ENCODE measurements at regions not wholly inside any gene's neighbourhood (a gene's known extent, or its start where the extent isn't known, plus 50 kb on each side); places are given as distances from the start of the nearest gene placed in this dataset.

DNA sequence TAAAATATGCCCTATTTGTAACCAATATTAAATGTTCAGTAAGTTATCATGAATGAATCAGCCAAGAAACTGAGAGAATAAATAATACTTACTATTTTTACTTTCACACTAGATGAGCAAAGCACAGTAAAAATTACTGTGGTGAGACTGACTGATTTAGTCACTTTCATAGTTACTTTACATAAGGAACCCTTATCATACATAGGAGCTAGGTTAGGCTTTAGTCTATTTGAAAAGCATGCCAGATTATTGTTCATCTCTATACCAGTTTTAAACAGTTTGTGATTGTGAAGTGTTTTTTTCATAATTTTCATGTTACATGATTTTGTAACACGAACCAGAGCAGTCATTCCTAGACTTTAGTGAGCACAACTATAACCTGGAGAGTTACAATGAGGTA is 80.7 kb upstream of the MAGI2 start:
- no peak overlapping the region for H3K4me3 ChIP-seq (ENCODE audit: low read length)
- DNase-seq (ENCODE audit: low read depth) = no peak
- TF ChIP-seq, protein P1, sequence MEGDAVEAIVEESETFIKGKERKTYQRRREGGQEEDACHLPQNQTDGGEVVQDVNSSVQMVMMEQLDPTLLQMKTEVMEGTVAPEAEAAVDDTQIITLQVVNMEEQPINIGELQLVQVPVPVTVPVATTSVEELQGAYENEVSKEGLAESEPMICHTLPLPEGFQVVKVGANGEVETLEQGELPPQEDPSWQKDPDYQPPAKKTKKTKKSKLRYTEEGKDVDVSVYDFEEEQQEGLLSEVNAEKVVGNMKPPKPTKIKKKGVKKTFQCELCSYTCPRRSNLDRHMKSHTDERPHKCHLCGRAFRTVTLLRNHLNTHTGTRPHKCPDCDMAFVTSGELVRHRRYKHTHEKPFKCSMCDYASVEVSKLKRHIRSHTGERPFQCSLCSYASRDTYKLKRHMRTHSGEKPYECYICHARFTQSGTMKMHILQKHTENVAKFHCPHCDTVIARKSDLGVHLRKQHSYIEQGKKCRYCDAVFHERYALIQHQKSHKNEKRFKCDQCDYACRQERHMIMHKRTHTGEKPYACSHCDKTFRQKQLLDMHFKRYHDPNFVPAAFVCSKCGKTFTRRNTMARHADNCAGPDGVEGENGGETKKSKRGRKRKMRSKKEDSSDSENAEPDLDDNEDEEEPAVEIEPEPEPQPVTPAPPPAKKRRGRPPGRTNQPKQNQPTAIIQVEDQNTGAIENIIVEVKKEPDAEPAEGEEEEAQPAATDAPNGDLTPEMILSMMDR (conservative IDR thresholded peaks at IDR 0.05; ENCODE audit: low read depth, low read length) = no peak

DNA sequence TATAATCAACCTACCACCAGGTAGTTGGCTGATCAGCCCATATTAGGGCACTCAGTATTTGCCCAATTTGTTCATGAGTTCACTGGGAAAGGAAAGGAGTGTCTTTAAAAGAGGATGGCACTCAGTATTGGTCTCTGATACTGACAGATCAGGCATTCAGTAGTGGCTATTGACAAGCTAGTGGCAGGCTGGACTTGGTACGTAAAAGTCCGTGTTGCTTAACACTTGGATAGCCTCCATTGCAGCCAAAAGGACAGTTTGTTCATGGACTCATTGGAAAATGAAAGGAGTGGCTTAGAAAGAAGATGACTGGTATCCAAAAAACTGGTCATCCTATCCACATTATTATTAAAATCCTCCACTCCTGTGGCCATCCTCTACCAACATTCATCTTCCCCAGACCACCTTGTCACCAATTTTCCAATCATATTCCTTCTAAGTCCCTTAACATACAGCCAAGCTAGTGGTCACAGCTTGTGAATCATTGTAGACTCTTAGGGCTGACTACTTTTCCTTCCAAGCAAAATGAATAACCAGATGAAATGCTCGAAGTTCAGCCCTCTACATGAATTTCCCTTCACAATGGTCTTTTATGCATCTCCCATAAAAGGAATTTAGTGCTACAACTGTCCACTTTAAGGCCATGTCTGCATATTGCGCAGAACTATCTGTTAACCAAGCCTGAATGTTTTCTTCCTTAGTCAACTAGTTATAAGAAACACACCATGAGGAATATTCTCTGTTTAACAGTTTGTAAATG is 78.6 kb upstream of the MAGI2 start:
- H3K4me3 ChIP-seq (ENCODE audit: low read length) = no peak overlapping the region
- TF ChIP-seq, protein P1 (conservative IDR thresholded peaks at IDR 0.05; ENCODE audit: low read depth, low read length) = no peak
- no peak for DNase-seq (ENCODE audit: low read depth)

DNA sequence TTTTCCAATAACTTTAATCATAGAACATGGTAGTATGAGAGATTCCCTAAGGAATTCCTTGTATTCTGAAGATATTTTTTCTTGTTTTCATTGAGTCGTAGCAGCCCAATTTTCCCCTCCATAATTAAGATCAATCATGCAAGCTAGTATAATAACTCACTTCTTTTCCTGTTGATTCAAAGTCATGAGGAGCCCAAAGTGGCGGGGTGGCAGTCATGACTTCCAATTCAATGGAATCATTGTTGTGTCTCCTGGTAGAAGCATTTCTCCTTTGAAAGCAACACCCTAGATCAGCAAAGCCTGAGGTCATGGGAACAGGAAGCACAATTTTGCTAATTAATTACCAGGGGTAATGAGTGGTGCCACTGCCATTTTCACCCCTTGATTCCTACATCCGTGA is 77.6 kb upstream of the MAGI2 start:
- TF ChIP-seq, protein P1 (conservative IDR thresholded peaks at IDR 0.05; ENCODE audit: low read depth, low read length) = no peak
- DNase-seq (ENCODE audit: low read depth) = no peak
- no peak overlapping the region for H3K4me3 ChIP-seq (ENCODE audit: low read length)

DNA sequence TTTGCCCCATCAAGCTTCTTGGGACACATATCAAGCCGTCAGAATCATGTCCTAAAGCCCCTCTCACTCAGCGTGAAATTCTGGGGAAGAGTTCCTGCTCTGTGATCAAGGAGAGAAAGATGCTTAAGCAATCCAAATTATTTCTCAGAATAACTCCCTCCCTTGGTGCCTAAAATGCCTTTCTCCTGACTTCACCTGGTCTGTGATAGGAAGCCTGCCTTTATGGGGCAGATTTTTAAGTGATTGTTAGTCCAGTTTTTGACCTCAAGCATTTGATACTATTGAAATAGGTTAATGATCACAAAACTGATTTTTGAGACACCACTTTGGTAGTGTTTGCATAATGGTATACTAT is 76.4 kb upstream of the MAGI2 start:
- TF ChIP-seq, protein P1 (conservative IDR thresholded peaks at IDR 0.05; ENCODE audit: low read depth, low read length) = no peak
- DNase-seq (ENCODE audit: low read depth) = no peak
- no peak overlapping the region for H3K4me3 ChIP-seq (ENCODE audit: low read length)

DNA sequence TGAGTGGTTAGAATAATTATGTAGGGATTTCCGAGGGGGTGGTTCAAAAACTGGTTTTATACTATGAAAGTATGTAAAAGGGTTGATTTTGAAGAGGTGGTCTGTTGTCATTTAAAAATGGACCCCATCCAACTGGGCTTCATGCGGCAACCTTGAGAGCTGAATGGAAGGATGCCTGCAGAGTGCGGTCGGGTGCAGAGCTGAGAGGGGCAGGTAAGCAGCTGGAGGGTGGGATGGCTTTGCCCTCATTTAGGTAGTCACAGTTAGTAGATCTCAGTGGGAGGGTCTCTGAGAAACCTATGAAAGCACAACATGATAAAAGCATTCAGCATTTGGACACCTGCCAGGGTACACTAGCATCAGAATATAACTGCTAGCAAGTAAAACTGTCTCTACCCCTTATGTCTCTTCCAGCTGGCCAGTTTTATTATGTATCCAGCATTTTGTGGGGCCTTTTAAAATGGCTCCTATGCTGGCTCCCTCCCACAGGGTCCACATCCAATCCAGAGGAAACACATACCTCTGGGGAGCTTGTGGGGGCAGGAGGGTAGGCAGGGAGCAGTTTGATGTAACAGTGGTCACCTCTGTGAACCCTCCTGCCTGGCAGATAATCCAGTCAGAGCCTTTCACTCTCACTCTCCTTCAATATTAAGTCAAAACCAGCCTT is 75.9 kb upstream of the MAGI2 start:
- no peak for DNase-seq (ENCODE audit: low read depth)
- no peak overlapping the region for H3K4me3 ChIP-seq (ENCODE audit: low read length)
- TF ChIP-seq, protein P1 (conservative IDR thresholded peaks at IDR 0.05; ENCODE audit: low read depth, low read length) = no peak

DNA sequence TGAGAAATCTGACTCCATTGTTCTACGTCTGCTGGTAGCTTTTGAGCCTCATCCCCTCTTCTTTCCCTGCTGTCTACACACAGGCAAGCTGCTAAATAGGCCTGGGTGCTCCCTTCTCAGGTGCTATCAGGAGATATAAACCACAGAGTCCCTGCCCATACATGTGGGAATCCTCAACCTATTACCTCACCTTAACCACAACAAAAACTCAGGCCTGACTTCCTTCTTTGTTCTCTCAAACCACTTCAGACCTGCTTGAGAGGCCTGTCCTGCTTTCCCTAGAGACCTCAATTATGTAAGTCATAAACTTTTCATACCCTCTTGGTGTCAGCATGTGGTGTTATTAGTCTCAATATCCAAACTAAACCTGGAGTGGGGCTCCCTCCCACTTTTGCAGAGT is 75.0 kb upstream of the MAGI2 start:
- TF ChIP-seq, protein P1 (conservative IDR thresholded peaks at IDR 0.05; ENCODE audit: low read depth, low read length) = no peak

DNA sequence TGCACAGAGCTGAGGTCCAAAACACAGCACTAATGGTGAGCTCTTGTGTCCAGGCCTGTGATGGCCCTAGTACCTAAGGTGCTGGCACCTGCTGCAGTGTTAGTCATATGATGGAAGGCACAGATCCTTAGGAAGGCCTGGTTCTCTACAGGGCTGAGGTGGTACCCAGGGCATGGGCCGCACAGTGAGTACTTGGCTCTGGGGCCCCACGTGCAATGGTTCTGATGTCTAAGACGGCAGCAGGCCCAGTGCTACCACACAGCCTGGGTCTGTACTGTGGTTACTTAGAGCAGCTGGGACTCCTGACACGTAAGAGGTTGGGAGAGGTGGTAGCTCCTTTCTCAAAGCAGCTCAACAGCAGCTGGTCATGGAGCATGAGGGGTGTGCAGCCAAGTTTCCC is 70.6 kb upstream of the MAGI2 start:
- DNase-seq (ENCODE audit: low read depth) = no peak
- TF ChIP-seq, protein P1 (conservative IDR thresholded peaks at IDR 0.05; ENCODE audit: low read depth, low read length) = no peak

More for the DNA sequence above, 75.0 kb upstream of the MAGI2 start:
- H3K4me3 ChIP-seq (ENCODE audit: low read length) = no peak overlapping the region
- no peak for DNase-seq (ENCODE audit: low read depth)

More for the DNA sequence above, 70.6 kb upstream of the MAGI2 start:
- H3K4me3 ChIP-seq (ENCODE audit: low read length) = no peak overlapping the region
